Neural progenitor cell (in vitro differentiated cells): ENCODE measurements at regions not wholly inside any gene's neighbourhood (a gene's known extent, or its start where the extent isn't known, plus 50 kb on each side); places are given as distances from the start of the nearest gene placed in this dataset.

Source experiments
- EZH2 ChIP-seq: fragments of 200-600 bp; sonication (generic); IDR thresholded peaks from 2 replicates; pipeline ENCODE4 v1.6.1; 2017; ENCODE audit warnings: antibody characterized with exemption, mild to moderate bottlenecking, moderate library complexity
- EZH2phosphoT487 ChIP-seq: fragments of 200-600 bp; sonication (generic); IDR thresholded peaks from 2 replicates; pipeline ENCODE4 v1.6.1; 2017; ENCODE audit warnings: antibody characterized with exemption
- TF ChIP-seq, protein P1 (sequence below): fragments of 200-600 bp; sonication (generic); IDR thresholded peaks from 2 replicates; pipeline ENCODE4 v1.5.1; 2017; ENCODE audit warnings: antibody characterized with exemption, mild to moderate bottlenecking

DNA sequence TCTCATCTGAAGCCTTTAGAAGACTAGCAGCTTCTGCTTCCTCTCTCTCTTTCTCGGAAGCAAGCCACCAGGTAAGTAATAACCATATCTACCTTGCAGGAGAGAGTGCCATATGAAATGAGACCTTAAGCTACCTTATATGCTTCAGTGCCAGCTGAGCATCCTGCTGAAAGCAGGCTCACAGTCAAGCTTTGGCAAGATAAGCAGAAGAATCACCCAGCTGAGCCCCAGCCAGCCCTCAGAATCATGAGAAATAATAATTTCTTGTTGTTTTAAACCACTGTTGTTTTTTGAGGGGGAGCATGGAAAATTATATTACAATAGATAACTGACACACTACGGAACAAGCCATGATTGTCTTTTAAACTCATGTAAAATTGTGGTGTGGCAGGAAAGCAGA, 514.4 kb downstream of the MBD2 start:
- TF ChIP-seq, protein P1, sequence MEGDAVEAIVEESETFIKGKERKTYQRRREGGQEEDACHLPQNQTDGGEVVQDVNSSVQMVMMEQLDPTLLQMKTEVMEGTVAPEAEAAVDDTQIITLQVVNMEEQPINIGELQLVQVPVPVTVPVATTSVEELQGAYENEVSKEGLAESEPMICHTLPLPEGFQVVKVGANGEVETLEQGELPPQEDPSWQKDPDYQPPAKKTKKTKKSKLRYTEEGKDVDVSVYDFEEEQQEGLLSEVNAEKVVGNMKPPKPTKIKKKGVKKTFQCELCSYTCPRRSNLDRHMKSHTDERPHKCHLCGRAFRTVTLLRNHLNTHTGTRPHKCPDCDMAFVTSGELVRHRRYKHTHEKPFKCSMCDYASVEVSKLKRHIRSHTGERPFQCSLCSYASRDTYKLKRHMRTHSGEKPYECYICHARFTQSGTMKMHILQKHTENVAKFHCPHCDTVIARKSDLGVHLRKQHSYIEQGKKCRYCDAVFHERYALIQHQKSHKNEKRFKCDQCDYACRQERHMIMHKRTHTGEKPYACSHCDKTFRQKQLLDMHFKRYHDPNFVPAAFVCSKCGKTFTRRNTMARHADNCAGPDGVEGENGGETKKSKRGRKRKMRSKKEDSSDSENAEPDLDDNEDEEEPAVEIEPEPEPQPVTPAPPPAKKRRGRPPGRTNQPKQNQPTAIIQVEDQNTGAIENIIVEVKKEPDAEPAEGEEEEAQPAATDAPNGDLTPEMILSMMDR: no peak
- TF ChIP-seq EZH2 (no peak), EZH2phosphoT487 (no peak)
